ENCODE measurements at regions not wholly inside any gene's neighbourhood (a gene's known extent, or its start where the extent isn't known, plus 50 kb on each side); places are given as distances from the start of the nearest gene placed in this dataset.
"Not testable (repeated sequence)": the region's sequence is repeated elsewhere in the genome, so short reads cannot be mapped to it uniquely, and the experiment has no call there.

GRCh38 chr4:127448986-127449385 lies 183.8 kb upstream of the INTU start:
- no peaks in the 10 kb centered on the region for H3K27me3 ChIP-seq (ENCODE audit: insufficient read depth, low read length, poor library complexity, severe bottlenecking)
- no peak for DNase-seq
- no peak overlapping the region for H3K4me3 Mint-ChIP-seq
- no peaks in the 10 kb centered on the region for H3K36me3 Mint-ChIP-seq
- H3K9me3 ChIP-seq (ENCODE audit: low read length) = no peaks in the 10 kb centered on the region
- POLR2A ChIA-PET = no interaction called here
- H3K27me3 Mint-ChIP-seq = no peaks in the 10 kb centered on the region
- CTCF ChIA-PET = no interaction called here
- no peaks in the 10 kb centered on the region for H3K4me1 Mint-ChIP-seq
- H3K36me3 ChIP-seq (ENCODE audit: insufficient read depth, low read length) = no peaks in the 10 kb centered on the region
- H3K4me1 ChIP-seq (ENCODE audit: insufficient read depth, low read length) = no peaks in the 10 kb centered on the region
- H3K9me3 Mint-ChIP-seq = peaks cover 0 to 3% (median 0%) of the 10 kb centered on the region in 5 donors
- no peak overlapping the region for H3K27ac Mint-ChIP-seq
- H3K4me3 ChIP-seq (ENCODE audit: low read length) = no peak overlapping the region
- H3K27ac ChIP-seq (ENCODE audit: low read depth, low read length) = no peak overlapping the region

GRCh38 chr4:127449449-127449848 lies 183.3 kb upstream of the INTU start:
- no peaks in the 10 kb centered on the region for H3K9me3 ChIP-seq (ENCODE audit: low read length)
- Mint-ChIP-seq H3K27me3 (no peaks in the 10 kb centered on the region), H3K4me3 (no peak overlapping the region), H3K9me3 (peaks cover 0 to 3% (median 0%) of the 10 kb centered on the region in 5 donors), H3K27ac (no peak overlapping the region), H3K4me1 (no peaks in the 10 kb centered on the region), H3K36me3 (no peaks in the 10 kb centered on the region)
- no peak overlapping the region for H3K4me3 ChIP-seq (ENCODE audit: low read length)
- ChIA-PET POLR2A (no interaction called here), CTCF (no interaction called here)
- H3K27ac ChIP-seq (ENCODE audit: low read depth, low read length) = no peak overlapping the region
- DNase-seq = no peak
- H3K4me1 ChIP-seq (ENCODE audit: insufficient read depth, low read length) = no peaks in the 10 kb centered on the region
- H3K27me3 ChIP-seq (ENCODE audit: insufficient read depth, low read length, poor library complexity, severe bottlenecking) = no peaks in the 10 kb centered on the region
- no peaks in the 10 kb centered on the region for H3K36me3 ChIP-seq (ENCODE audit: insufficient read depth, low read length)

DNA sequence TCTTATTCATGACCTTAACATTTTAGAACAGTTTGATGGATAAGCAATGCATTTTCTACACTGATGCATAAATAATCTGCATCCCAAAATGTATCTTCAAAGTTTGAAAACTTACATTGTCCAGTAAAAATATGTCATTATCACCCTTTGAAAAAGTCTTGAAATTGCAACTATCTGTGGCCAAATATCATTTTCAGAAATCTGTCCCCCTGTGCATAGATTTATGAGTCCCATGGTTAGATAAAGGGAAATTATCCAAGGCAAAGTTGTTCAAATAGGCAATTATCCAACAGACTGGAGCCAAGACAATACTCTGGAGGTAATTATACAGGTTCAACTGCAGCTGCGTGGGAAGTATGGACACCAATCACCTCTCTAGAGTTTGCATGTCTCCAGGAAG lies 182.5 kb upstream of the INTU start:
- H3K27ac ChIP-seq (ENCODE audit: low read depth, low read length) = no peak overlapping the region
- no peaks in the 10 kb centered on the region for H3K9me3 ChIP-seq (ENCODE audit: low read length)
- CTCF ChIA-PET = no interaction called here
- no peak for DNase-seq
- no peak overlapping the region for H3K4me3 Mint-ChIP-seq
- H3K36me3 ChIP-seq (ENCODE audit: insufficient read depth, low read length) = no peaks in the 10 kb centered on the region
- POLR2A ChIA-PET = no interaction called here
- H3K27me3 ChIP-seq (ENCODE audit: insufficient read depth, low read length, poor library complexity, severe bottlenecking) = no peaks in the 10 kb centered on the region
- H3K27ac Mint-ChIP-seq = no peak overlapping the region
- H3K4me3 ChIP-seq (ENCODE audit: low read length) = no peak overlapping the region
- no peaks in the 10 kb centered on the region for H3K27me3 Mint-ChIP-seq
- H3K4me1 Mint-ChIP-seq = no peaks in the 10 kb centered on the region
- H3K9me3 Mint-ChIP-seq = peaks cover 0 to 3% (median 0%) of the 10 kb centered on the region in 5 donors
- no peaks in the 10 kb centered on the region for H3K4me1 ChIP-seq (ENCODE audit: insufficient read depth, low read length)
- H3K36me3 Mint-ChIP-seq = no peaks in the 10 kb centered on the region

DNA sequence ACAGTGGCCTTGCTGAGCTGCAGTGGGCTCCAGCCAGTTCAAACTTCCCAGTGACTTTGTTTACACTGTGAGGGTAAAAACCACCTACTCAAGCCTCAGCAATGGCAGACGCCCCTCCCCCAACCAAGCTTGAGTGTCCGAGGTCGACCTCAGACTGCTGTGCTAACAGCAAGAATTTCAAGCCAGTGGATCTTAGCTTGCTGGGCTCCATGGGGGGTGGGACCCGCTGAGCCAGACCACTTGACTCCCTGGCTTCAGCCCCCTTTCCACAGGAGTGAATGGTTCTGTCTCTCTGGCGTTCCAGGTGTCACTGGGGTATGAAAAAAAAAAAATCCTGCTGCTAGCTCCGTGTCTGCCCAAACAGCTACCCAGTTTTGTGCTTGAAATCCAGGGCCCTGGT lies 168.9 kb upstream of the INTU start:
- CTCF ChIA-PET = no interaction called here
- no peak overlapping the region for H3K4me3 Mint-ChIP-seq
- Histone ChIP-seq H3K27me3 (ENCODE audit: insufficient read depth, low read length, poor library complexity, severe bottlenecking) (no peaks in the 10 kb centered on the region), H3K27ac (ENCODE audit: low read depth, low read length) (no peak overlapping the region), H3K4me3 (ENCODE audit: low read length) (no peak overlapping the region), H3K9me3 (ENCODE audit: low read length) (no peaks in the 10 kb centered on the region), H3K4me1 (ENCODE audit: insufficient read depth, low read length) (no peaks in the 10 kb centered on the region), H3K36me3 (ENCODE audit: insufficient read depth, low read length) (no peaks in the 10 kb centered on the region)
- no peak overlapping the region for H3K27ac Mint-ChIP-seq
- no peaks in the 10 kb centered on the region for H3K36me3 Mint-ChIP-seq
- no peaks in the 10 kb centered on the region for H3K27me3 Mint-ChIP-seq
- POLR2A ChIA-PET = no interaction called here
- no peaks in the 10 kb centered on the region for H3K4me1 Mint-ChIP-seq
- H3K9me3 Mint-ChIP-seq = peaks cover 2 to 10% (median 5%) of the 10 kb centered on the region in 5 donors
- DNase-seq = no peak

DNA sequence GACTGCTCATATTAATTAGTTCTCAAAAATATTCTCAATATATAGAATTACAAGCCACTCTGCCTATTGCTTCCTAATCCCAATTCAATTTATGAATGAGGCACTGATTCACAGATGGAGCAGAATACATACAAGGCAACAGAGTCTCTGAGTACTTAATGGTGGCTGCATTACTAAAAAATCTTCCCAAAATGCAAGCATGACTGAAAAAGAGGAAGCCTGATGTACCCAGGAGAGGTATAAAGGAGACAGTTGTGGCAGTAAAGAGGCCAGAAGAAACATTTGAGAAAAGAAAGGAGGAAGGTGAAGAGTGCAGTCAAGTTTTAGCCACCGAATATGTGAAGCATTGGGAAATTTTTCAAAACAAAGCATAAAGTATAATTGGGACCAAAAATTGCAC lies 163.2 kb upstream of the INTU start:
- POLR2A ChIA-PET = no interaction called here
- no peak overlapping the region for H3K27ac Mint-ChIP-seq

DNA sequence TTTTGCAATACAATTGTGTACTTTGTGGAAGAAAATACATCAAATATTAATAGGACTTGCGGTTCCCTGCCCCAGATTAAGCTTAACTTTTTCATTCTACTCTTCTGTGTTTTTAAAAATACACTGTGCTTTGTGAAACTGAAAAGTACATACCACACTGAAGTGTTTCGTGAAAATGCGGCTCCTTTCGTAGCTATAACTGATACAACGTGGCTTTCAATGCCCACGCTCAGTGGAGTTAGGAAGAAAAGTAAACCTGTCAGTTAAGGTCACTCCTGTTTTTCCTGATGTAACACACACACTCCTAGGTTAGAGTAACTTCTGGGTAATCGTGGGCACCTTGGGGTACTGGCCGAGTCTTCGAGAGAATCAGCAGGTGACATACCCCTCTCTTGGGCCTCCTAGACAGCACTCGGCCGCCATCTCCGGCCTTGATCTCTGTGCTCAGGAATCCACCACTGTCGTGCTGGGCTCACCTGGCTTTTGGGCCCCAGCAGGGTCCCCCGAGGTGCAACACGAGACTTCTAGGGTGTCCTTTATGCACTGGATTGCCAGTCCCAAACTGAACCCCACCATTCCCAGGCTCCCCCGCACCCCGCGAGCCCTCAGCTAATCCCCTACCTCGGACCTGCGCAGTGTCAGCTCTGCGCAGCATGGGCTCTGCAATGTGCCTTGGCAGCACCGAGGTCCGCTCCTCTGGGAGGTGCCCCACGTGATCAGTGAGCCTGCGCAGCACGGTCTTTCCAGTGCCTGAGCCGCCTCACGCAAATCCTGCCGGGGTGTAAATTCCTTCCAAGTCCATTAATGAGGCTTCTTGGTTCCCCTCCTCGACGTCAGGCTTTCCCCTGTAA lies 162.6 kb upstream of the INTU start:
- Histone ChIP-seq H3K27me3 (ENCODE audit: insufficient read depth, low read length, poor library complexity, severe bottlenecking) (no peaks in the 10 kb centered on the region), H3K4me3 (ENCODE audit: low read length) (no peak overlapping the region), H3K36me3 (ENCODE audit: insufficient read depth, low read length) (no peaks in the 10 kb centered on the region), H3K4me1 (ENCODE audit: insufficient read depth, low read length) (no peaks in the 10 kb centered on the region), H3K27ac (ENCODE audit: low read depth, low read length) (no peak overlapping the region), H3K9me3 (ENCODE audit: low read length) (no peaks in the 10 kb centered on the region)
- H3K27ac Mint-ChIP-seq = no peak overlapping the region
- ChIA-PET CTCF (no interaction called here), POLR2A (no interaction called here)
- H3K9me3 Mint-ChIP-seq = peaks cover 0 to 5% (median 2%) of the 10 kb centered on the region in 5 donors
- no peaks in the 10 kb centered on the region for H3K27me3 Mint-ChIP-seq
- DNase-seq = peak in 1 of 5 donors; percentile 36
- H3K4me1 Mint-ChIP-seq = no peaks in the 10 kb centered on the region
- no peak overlapping the region for H3K4me3 Mint-ChIP-seq
- no peaks in the 10 kb centered on the region for H3K36me3 Mint-ChIP-seq

More for the DNA sequence above, 163.2 kb upstream of the INTU start:
- Histone ChIP-seq H3K9me3 (ENCODE audit: low read length) (no peaks in the 10 kb centered on the region), H3K27ac (ENCODE audit: low read depth, low read length) (no peak overlapping the region), H3K27me3 (ENCODE audit: insufficient read depth, low read length, poor library complexity, severe bottlenecking) (no peaks in the 10 kb centered on the region), H3K4me3 (ENCODE audit: low read length) (no peak overlapping the region), H3K4me1 (ENCODE audit: insufficient read depth, low read length) (no peaks in the 10 kb centered on the region), H3K36me3 (ENCODE audit: insufficient read depth, low read length) (no peaks in the 10 kb centered on the region)
- peaks cover 0 to 5% (median 2%) of the 10 kb centered on the region in 5 donors for H3K9me3 Mint-ChIP-seq
- CTCF ChIA-PET = no interaction called here
- no peaks in the 10 kb centered on the region for H3K36me3 Mint-ChIP-seq
- no peaks in the 10 kb centered on the region for H3K27me3 Mint-ChIP-seq
- H3K4me1 Mint-ChIP-seq = no peaks in the 10 kb centered on the region
- no peak overlapping the region for H3K4me3 Mint-ChIP-seq
- no peak for DNase-seq

- CTCF ChIA-PET; H3K4me3 Mint-ChIP-seq; H3K27ac ChIP-seq (ENCODE audit: low read depth, low read length); H3K4me1 ChIP-seq (ENCODE audit: insufficient read depth, low read length); H3K27me3 ChIP-seq (ENCODE audit: insufficient read depth, low read length, poor library complexity, severe bottlenecking); H3K36me3 ChIP-seq (ENCODE audit: insufficient read depth, low read length); DNase-seq; H3K36me3 Mint-ChIP-seq; H3K27ac Mint-ChIP-seq; H3K4me1 Mint-ChIP-seq; H3K27me3 Mint-ChIP-seq; H3K4me3 ChIP-seq (ENCODE audit: low read length); H3K9me3 Mint-ChIP-seq; H3K9me3 ChIP-seq (ENCODE audit: low read length); POLR2A ChIA-PET: not testable (repeated sequence)
These were observed 154.5 kb upstream of the INTU start for GRCh38 chr4:127478271-127478670.

- no peak overlapping the region for H3K4me3 ChIP-seq (ENCODE audit: low read length)
- no peaks in the 10 kb centered on the region for H3K36me3 Mint-ChIP-seq
- no peak for DNase-seq
- no peak overlapping the region for H3K4me3 Mint-ChIP-seq
- no peak overlapping the region for H3K27ac ChIP-seq (ENCODE audit: low read depth, low read length)
- no peaks in the 10 kb centered on the region for H3K36me3 ChIP-seq (ENCODE audit: insufficient read depth, low read length)
- CTCF ChIA-PET = no interaction called here
- POLR2A ChIA-PET = no interaction called here
- H3K27ac Mint-ChIP-seq = no peak overlapping the region
- H3K4me1 ChIP-seq (ENCODE audit: insufficient read depth, low read length) = no peaks in the 10 kb centered on the region
- H3K4me1 Mint-ChIP-seq = no peaks in the 10 kb centered on the region
- no peaks in the 10 kb centered on the region for H3K9me3 ChIP-seq (ENCODE audit: low read length)
- no peaks in the 10 kb centered on the region for H3K27me3 Mint-ChIP-seq
- peaks cover 0 to 4% (median 0%) of the 10 kb centered on the region in 5 donors for H3K9me3 Mint-ChIP-seq
- H3K27me3 ChIP-seq (ENCODE audit: insufficient read depth, low read length, poor library complexity, severe bottlenecking) = no peaks in the 10 kb centered on the region
These were observed 153.6 kb upstream of the INTU start for GRCh38 chr4:127479031-127479622.
